DMS53 treated with DMSO at 0.1 percent for 48 hours (cell line): ENCODE measurements at regions not wholly inside any gene's neighbourhood (a gene's known extent, or its start where the extent isn't known, plus 50 kb on each side); places are given as distances from the start of the nearest gene placed in this dataset.
"Not testable (repeated sequence)": the region's sequence is repeated elsewhere in the genome, so short reads cannot be mapped to it uniquely, and the experiment has no call there.

ENCODE experiments used
- DNase-seq: peaks from one replicate; lab custom pipeline; 2025; ENCODE audit not compliant: unreplicated experiment; lab: John Stamatoyannopoulos, UW

- DNase-seq: peak; percentile 5
These were observed 203.4 kb downstream of the CCNG2 start for GRCh38 chr4:77360451-77360850.

- DNase-seq: not testable (repeated sequence)
These were observed 209.9 kb downstream of the CCNG2 start for GRCh38 chr4:77366876-77367275.

- peak; percentile 29 for DNase-seq
These were observed 210.6 kb downstream of the CCNG2 start for GRCh38 chr4:77367638-77368037.

GRCh38 chr4:77372375-77372774 lies 215.4 kb downstream of the CCNG2 start:
- no peak for DNase-seq

GRCh38 chr4:77375866-77376607 lies 219.0 kb downstream of the CCNG2 start:
- no peak for DNase-seq

GRCh38 chr4:77376788-77377460 lies 219.9 kb downstream of the CCNG2 start:
- DNase-seq: no peak

GRCh38 chr4:77384094-77384493 lies 221.5 kb upstream of the CXCL13 start:
- no peak for DNase-seq

- DNase-seq: peak; percentile 41
These were observed 220.3 kb upstream of the CXCL13 start for GRCh38 chr4:77385124-77385969.

- no peak for DNase-seq
These were observed 211.6 kb upstream of the CXCL13 start for GRCh38 chr4:77393996-77394395.

GRCh38 chr4:77395481-77395880 lies 210.1 kb upstream of the CXCL13 start:
- no peak for DNase-seq

- no peak for DNase-seq
These were observed 207.4 kb upstream of the CXCL13 start for GRCh38 chr4:77398256-77398655.

GRCh38 chr4:77399831-77400230 lies 205.8 kb upstream of the CXCL13 start:
- DNase-seq: no peak

GRCh38 chr4:77413766-77414165 lies 191.9 kb upstream of the CXCL13 start:
- no peak for DNase-seq

- no peak for DNase-seq
These were observed 189.9 kb upstream of the CXCL13 start for GRCh38 chr4:77415689-77416088.

- DNase-seq: peak; percentile 4
These were observed 187.3 kb upstream of the CXCL13 start for GRCh38 chr4:77418333-77418732.

GRCh38 chr4:77430847-77431246 lies 174.8 kb upstream of the CXCL13 start:
- DNase-seq: no peak

- no peak for DNase-seq
These were observed 174.1 kb upstream of the CXCL13 start for GRCh38 chr4:77431546-77431945.

GRCh38 chr4:77432717-77433417 lies 172.8 kb upstream of the CXCL13 start:
- DNase-seq: peak; percentile 4

GRCh38 chr4:77433418-77433733 lies 172.2 kb upstream of the CXCL13 start:
- peak; percentile 72 for DNase-seq

GRCh38 chr4:77434299-77435092 lies 171.1 kb upstream of the CXCL13 start:
- DNase-seq: no peak
